GM21515 (cell line): ENCODE measurements at regions not wholly inside any gene's neighbourhood (a gene's known extent, or its start where the extent isn't known, plus 50 kb on each side); places are given as distances from the start of the nearest gene placed in this dataset.

ENCODE experiments used
- ATAC-seq: cut with Tn5 transposase; IDR thresholded peaks from one replicate; pipeline ENCODE4 v1.9.1; 2021; ENCODE audit not compliant: unreplicated experiment

- ATAC-seq = no peak
These were observed 478.5 kb upstream of the ID2 start for GRCh38 chr2:8203364-8203763.

DNA sequence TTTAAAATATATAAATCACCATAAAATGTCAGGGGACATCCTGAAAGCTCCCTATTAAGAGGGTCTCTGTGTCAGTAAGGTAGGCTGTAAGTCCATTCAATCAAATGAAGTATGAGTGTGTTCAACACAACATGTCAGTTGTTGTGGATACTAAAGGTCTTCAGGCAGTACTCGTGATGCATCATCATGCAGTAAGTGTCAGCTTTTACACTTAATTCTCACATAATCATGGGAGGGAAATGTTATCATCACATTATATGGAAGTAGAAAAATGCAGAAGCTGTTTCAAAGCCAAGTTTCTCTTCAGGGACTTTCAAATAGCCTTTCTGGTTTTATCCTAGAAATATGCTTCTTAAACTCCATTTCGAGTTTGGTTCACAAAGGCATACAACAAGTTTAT lies 477.1 kb upstream of the ID2 start:
- ATAC-seq = no peak

- ATAC-seq = no peak
These were observed 472.4 kb upstream of the ID2 start for GRCh38 chr2:8209494-8209893.

DNA sequence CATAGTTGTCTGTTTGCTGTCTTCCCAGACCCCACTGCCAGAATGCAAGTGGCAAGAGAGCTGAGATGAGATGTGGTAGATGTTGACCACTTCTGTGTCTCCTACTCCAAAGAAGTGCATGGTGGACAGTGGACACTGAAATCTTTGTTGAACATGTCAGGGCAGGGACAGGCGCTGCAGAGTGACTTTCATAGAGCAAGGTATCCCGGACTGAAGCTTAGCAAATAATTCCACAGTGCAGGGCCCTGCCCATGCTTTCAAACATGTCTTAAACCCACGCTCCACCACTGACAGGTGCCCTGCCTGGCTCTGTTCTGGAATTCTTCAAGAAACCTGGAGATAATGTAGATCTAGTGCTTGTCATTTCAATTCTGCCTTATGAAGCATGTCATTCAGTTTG lies 470.5 kb upstream of the ID2 start:
- no peak for ATAC-seq

DNA sequence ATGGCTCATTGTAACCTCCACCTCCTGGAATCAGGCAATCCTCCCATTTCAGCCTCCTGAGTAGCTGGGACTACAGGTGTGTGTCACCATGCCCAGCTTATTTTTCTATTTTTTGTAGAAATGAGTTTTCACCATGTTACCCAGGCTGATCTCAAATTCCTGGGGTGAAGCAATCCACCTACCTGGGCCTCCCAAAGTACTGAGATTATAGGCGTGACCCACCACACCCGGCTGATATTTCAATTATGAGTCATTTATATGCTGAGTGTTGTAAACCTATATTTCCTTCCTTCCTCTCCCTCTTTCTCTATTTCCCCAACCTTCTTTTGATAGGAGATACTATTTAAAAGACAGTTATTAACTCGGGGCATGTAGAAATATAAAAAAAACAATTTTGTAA lies 469.6 kb upstream of the ID2 start:
- ATAC-seq = no peak

GRCh38 chr2:8214036-8214615 lies 467.7 kb upstream of the ID2 start:
- no peak for ATAC-seq

DNA sequence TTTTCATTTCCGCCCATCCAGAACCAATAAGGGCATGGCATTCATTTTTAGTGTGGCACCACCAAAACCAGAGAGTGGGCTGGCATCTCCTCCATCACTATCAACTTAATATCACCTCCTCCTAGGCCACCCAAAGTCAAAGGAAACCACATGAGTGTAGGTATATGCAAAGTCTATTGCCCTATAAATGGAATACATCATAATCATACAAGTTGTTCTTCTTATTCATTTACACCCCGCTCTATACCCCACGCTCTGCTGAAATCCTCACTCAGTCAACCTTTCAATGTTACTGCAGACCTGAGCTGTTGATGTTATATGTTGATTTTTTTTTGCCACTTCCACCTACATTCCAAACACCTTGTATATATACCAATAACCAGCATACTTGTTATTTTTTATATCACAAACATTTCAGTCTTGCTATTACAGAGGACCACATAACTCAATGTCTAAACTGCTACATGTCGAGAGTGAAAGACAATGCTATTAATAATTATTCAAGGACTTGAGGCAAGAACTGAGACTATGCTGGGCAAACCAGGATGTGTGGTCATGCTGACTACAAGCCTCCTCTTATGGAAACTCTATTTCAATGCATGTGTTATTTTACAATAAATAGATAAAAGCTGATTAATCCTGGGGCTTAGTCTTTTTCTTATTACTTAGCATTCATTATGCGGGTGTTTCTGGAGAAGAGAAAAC lies 466.5 kb upstream of the ID2 start:
- ATAC-seq = peak; percentile 66

DNA sequence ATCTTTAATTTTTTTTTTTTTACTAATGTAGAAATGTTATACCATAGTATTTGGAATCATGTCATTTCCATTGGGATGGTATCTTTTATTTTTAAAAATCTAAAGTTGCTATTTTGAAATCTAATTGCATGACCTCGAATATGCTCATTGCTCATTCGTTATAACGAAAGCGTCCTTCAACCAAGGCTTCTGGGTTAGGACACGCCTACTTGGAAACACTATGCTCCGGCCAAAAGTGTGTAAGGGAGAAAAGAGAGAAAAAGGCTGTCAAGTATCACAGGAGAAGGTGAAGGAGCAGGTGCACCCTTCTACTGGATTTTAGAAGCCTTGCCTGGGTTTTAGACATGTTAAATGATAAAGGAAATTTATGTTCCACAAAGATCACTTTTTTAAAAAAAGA lies 465.9 kb upstream of the ID2 start:
- no peak for ATAC-seq

GRCh38 chr2:8216397-8216796 lies 465.5 kb upstream of the ID2 start:
- no peak for ATAC-seq

GRCh38 chr2:8217468-8218030 lies 464.3 kb upstream of the ID2 start:
- no peak for ATAC-seq

GRCh38 chr2:8219096-8219495 lies 462.8 kb upstream of the ID2 start:
- ATAC-seq = no peak

GRCh38 chr2:8219631-8220355 lies 462.1 kb upstream of the ID2 start:
- no peak for ATAC-seq

DNA sequence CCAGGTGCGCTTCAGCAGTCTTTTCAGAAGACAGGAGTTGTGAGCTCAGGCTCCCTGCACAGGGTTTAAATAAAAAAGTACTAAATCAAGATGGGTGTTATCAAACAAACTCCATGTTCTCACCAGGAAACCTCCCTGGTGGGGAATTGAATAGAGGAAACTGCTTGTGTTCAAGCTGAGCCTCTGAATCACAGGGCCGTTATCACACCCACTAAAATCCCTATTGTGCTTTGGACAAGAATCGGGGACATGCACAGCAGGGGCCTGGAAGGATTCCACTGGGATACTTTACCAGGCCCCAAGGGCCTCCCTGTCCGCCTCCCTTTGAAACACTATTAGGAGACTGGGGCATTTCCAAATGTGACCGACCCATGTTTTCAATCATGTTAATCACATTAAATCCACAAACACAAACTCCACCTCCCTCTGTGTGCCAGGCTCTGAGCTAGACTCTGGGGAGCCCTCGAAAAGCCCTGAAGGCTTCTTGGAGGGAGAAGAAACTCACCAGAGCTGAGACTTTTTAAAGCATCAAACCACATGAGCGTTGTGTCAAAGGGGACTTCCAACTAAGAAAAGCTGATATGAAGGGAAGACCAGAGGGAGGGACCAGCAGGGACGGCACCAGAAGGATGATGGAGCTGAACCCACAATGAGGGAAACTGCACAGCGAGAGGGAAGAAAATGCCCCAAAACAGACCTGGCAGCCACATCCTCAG lies 458.7 kb upstream of the ID2 start:
- no peak for ATAC-seq

DNA sequence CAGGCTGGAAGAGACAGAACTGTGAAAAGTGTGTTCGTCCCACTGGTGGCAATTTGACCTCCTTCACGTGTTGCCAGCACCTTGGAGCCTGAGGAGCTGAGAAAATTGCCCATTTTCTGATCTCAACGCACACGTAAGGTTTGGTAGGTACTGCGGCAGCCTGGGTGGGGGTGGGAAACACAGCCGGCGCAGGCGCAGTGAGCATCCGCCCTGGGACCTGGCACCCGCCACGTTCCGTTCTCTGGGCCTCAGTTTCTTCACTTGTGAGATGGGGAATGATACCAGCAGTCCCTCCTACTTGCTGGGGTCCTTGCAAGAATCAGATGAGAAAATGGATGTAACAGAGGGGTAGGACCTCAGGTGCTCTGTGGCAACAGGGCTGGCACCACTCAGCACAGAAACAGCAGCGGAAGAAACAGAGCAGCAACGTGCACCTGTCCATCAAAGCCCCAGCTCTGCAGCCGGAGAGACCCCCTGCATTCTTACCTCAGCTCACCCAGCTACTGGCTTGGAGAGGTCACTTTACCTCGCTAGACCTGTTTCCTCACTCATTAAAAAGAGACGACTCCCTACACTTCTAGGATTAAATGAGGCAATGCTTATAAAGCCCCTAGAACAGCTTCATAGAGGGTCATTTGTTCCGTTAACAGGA lies 458.0 kb upstream of the ID2 start:
- no peak for ATAC-seq

DNA sequence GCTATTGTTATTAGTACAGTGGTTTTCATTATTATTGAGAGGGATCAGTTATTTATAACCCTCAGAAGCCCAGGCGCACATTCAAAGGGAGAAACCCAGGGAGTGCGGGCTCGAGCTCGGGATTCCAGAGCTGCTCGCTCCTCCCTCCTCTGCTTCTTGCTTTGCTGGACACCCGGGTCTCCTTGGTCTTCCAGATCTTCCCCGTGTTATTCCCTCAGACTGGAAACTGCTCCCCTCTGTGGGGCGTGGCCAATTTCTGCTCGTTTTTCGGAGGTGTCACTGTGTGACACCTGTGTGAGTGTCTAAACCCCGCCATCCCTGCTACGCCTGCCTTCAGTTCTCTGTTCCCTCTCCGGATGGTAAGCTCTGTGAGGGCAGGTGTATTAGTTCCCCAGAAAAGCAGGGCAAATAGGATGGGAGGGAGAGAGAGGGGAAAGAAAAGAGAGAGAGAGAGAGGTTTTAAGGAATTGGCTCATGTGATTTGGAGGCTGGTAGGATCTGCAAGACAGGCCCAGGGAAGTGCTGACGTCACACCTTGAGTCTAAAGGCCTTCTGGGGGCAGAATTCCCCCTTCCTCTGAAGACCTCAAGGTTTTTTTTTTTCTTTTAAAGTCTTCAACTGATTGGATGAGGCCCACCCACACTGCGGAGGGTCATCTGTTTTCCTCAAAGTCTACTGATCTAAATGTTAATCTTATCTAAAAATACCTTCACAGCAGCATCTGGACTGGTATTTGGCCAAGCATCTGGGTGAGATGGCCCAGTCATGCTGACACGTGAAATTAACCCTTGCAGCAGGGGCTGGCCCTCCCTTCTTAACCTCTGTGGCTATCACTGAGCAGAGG lies 457.3 kb upstream of the ID2 start:
- ATAC-seq = no peak

DNA sequence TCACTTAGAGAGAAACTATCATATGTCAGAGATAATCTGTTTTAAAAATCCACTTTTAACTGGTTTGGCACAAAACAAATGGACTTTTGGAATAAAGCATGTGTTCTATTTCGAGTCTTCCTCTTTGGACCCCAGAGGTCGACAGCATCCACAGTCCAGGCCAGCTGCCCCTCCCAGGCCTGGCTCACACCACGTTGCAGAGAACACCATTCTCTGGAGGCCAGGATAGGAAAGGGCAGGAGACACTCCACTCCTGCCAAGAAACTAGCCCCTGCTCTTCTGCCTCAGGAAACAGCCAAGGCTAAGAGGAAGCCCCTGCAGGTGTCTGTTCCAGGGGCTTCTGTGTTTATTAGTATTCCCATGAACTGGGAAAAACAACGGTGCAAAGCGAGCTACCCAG lies 456.6 kb upstream of the ID2 start:
- no peak for ATAC-seq

DNA sequence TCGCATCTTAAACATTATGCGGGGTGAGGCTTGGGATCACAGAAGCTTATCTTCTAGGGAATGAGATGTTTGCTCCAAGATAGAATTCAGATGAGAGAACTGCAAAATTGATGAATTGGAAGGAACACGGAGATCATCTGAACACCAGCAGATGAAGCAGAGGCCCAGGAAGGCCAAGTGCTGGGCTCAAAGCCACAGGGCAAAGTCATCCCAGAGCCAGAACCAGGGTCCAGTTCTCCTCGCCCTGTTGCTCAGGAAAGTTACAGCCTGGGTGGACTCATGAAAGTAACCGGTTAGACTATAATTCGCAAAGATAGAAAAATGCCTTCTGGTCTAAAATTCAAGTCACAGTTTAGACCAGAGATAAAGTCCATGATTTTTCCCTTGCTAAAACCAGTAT lies 456.1 kb upstream of the ID2 start:
- ATAC-seq = no peak

- peak; percentile 83 for ATAC-seq
These were observed 452.3 kb upstream of the ID2 start for GRCh38 chr2:8229546-8229986.

DNA sequence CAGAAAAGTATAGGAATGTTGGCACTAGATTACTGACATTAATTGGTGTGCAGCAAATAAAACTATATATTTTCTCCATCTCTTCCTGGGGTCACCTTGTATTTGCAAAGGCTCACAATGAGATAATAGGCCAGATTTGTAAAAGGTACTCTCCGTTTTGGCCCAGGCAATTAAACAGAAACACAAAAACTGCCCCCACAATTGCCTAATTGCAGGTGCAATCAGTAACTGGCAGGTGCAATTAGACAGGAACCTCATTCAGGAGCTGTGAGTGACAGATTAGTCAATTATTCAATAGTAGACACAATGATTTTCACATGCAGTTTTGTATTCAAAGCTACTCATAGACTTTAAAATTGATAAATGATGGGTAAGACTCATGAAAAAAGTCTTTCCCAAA lies 451.4 kb upstream of the ID2 start:
- no peak for ATAC-seq

DNA sequence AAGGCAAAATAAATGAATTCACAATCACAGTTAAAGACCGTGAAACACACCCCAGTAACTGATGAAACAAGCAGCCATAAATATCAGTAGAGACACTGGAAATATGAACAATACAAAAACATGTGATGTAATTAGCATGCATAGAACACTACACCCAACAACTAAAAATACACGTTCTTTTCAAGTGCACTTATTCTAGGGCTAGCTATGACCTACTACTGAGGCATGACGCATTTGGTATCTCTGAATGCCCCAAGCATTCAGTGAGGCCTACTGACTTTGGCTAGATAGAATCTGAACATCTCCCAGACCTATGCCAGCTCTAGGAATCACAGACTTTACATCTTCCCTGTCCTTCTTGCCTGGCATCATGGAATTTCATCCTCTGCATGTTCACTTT lies 450.0 kb upstream of the ID2 start:
- no peak for ATAC-seq
